Fibroblast of lung (primary cell): ENCODE measurements at regions not wholly inside any gene's neighbourhood (a gene's known extent, or its start where the extent isn't known, plus 50 kb on each side); places are given as distances from the start of the nearest gene placed in this dataset.

ENCODE experiments used
- DNase-seq, 2 donors: peaks; one replicate each; pipeline versions ENCODE4 v3.0.0 to v3.0.0-alpha.2; 2010; ENCODE audit warnings: low read depth in 2 of 2
- H2AFZ ChIP-seq: 2 replicates; pipeline ENCODE4 v1.5.1; 2012; ENCODE audit warnings: low read length, control low read depth, inconsistent platforms
- H3K27ac ChIP-seq: 2 replicates; pipeline ENCODE4 v1.5.1; 2011; ENCODE audit warnings: low read length, control low read depth; ENCODE audit not compliant: insufficient read depth
- H3K27me3 ChIP-seq: 2 replicates; pipeline ENCODE4 v1.5.1; 2011; ENCODE audit warnings: mild to moderate bottlenecking, low read length; ENCODE audit not compliant: control insufficient read depth, insufficient read depth
- H3K36me3 ChIP-seq: 2 replicates; pipeline ENCODE4 v1.5.1; 2011; ENCODE audit warnings: low read length; ENCODE audit not compliant: control insufficient read depth, insufficient read depth
- H3K4me1 ChIP-seq: 2 replicates; pipeline ENCODE4 v1.5.1; 2011; ENCODE audit warnings: low read length; ENCODE audit not compliant: control insufficient read depth, insufficient read depth; ENCODE audit errors: extremely low read depth
- H3K4me2 ChIP-seq: 2 replicates; pipeline ENCODE4 v1.5.1; 2011; ENCODE audit warnings: low read length, control low read depth; ENCODE audit not compliant: insufficient read depth; ENCODE audit errors: extremely low read depth
- H3K4me3 ChIP-seq, 4 experiments: fragments of 200-600 bp in 1 of 4; sonication (generic) in 1 of 4; replicated peaks in 1 of 4; 2 replicates each; pipeline ENCODE4 v1.5.1; 2011 to 2016; ENCODE audit warnings: low read length in 4 of 4, low read depth in 3 of 4, mild to moderate bottlenecking in 3 of 4, control low read depth in 2 of 4, inconsistent platforms in 1 of 4, mixed read lengths in 1 of 4; ENCODE audit not compliant: insufficient read depth in 1 of 4; ENCODE audit errors: control extremely low read depth in 1 of 4
- H3K79me2 ChIP-seq: 2 replicates; pipeline ENCODE4 v1.5.1; 2012; ENCODE audit warnings: mild to moderate bottlenecking, low read length, inconsistent platforms; ENCODE audit not compliant: control insufficient read depth, insufficient read depth
- H3K9ac ChIP-seq: 2 replicates; pipeline ENCODE4 v1.5.1; 2011; ENCODE audit warnings: mild to moderate bottlenecking, low read length, control low read depth; ENCODE audit not compliant: insufficient read depth
- H3K9me3 ChIP-seq: 2 replicates; pipeline ENCODE4 v1.5.1; 2012; ENCODE audit warnings: low read depth, low read length; ENCODE audit not compliant: control insufficient read depth, insufficient read depth
- H4K20me1 ChIP-seq: 2 replicates; pipeline ENCODE4 v1.5.1; 2011; ENCODE audit warnings: low read length; ENCODE audit not compliant: control insufficient read depth, insufficient read depth; ENCODE audit errors: extremely low read depth
- EZH2 ChIP-seq: IDR thresholded peaks from 2 replicates; pipeline ENCODE4 v1.5.1; 2012; ENCODE audit warnings: low read length, control low read depth, mild to moderate bottlenecking; ENCODE audit errors: missing control alignments
- TF ChIP-seq, protein P1 (sequence below), 2 donors: IDR thresholded peaks in 1 of 2; conservative IDR thresholded peaks in 1 of 2; 1 replicate in 1 of 2; 2 replicates in 1 of 2; pipeline ENCODE4 v1.5.1; 2011 to 2012; ENCODE audit warnings: low read length in 2 of 2, control low read depth in 1 of 2, inconsistent platforms in 1 of 2, low read depth in 1 of 2, mild to moderate bottlenecking in 1 of 2

DNA sequence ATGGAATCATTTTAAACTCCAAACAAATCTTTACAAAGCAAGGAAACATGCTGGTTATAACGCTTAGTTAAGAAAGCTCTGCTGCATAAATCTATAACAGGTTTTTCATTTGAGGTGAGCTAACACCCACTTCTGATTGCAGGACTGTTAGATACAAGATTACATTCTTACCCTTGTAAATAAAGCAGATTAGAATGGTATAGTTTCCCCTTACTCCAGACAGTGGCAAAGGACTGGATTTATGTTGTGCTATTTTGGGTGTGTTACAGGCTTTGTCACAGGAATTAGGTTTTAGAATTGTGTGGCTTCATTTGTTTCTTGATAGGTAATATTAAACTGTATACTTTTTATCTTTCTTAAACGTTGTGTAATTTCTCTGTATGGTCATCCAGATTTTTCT lies 487.6 kb downstream of the ZWINT start:
- DNase-seq = no peak
- Histone ChIP-seq H4K20me1 (no peaks in the 10 kb centered on the region), H2AFZ (no peak overlapping the region), H3K9me3 (no peaks in the 10 kb centered on the region), H3K4me1 (no peaks in the 10 kb centered on the region), H3K4me3 (no peak overlapping the region), H3K79me2 (no peaks in the 10 kb centered on the region), H3K27me3 (no peaks in the 10 kb centered on the region), H3K36me3 (no peaks in the 10 kb centered on the region), H3K9ac (no peak overlapping the region), H3K4me2 (no peak overlapping the region), H3K27ac (no peak overlapping the region)
- TF ChIP-seq, protein P1, sequence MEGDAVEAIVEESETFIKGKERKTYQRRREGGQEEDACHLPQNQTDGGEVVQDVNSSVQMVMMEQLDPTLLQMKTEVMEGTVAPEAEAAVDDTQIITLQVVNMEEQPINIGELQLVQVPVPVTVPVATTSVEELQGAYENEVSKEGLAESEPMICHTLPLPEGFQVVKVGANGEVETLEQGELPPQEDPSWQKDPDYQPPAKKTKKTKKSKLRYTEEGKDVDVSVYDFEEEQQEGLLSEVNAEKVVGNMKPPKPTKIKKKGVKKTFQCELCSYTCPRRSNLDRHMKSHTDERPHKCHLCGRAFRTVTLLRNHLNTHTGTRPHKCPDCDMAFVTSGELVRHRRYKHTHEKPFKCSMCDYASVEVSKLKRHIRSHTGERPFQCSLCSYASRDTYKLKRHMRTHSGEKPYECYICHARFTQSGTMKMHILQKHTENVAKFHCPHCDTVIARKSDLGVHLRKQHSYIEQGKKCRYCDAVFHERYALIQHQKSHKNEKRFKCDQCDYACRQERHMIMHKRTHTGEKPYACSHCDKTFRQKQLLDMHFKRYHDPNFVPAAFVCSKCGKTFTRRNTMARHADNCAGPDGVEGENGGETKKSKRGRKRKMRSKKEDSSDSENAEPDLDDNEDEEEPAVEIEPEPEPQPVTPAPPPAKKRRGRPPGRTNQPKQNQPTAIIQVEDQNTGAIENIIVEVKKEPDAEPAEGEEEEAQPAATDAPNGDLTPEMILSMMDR (conservative IDR thresholded peaks at IDR 0.05 in 1 of 2, IDR thresholded peaks at IDR 0.05 in 1 of 2; ENCODE audit: low read depth in 1 of 2, low read length in 2 of 2) = no peak
- no peak for TF ChIP-seq EZH2

DNA sequence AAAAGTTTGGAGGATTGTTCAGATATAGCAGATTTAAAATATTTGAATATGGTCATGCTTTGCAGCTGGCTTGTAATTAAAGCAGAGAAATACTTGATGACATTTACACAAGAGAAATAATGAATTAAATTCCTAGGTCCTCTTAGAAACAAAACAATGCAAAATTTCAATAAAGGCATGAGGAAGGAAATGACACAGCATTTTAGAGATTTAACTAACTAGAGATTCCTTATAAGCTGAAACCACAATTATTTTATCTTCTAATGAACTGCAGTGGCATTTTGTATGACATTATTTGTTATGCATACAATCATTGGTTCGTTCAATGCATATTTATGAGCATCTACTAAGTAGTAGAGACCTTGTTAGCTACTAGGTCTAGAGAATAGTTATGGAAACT lies 490.9 kb downstream of the ZWINT start:
- H3K27me3 ChIP-seq = no peaks in the 10 kb centered on the region
- no peak for DNase-seq
- TF ChIP-seq, protein P1 (conservative IDR thresholded peaks at IDR 0.05 in 1 of 2, IDR thresholded peaks at IDR 0.05 in 1 of 2; ENCODE audit: low read depth in 1 of 2, low read length in 2 of 2) = no peak
- TF ChIP-seq EZH2 = no peak

DNA sequence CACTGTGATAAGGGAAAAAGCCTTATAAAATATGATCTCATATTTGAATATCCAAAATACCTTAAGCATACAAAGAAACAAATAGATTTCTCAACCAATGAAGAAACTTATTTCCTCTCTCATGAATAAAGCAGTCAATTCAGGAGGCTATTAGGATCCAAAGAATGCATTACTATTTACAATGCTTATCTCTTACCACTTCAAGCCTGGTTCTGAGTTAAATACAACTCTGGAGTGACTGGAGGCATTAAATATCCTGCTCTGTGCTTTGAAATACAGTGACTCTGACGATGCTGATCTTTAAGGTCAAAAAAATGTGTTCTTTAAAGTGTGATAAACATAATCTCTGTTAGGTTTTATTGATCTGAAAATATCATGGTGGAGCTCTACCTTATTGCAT lies 493.2 kb downstream of the ZWINT start:
- Histone ChIP-seq H3K4me3 (no peak overlapping the region), H3K4me1 (no peaks in the 10 kb centered on the region), H3K27me3 (no peaks in the 10 kb centered on the region), H3K27ac (no peak overlapping the region), H3K4me2 (no peak overlapping the region), H3K9me3 (no peaks in the 10 kb centered on the region), H3K79me2 (no peaks in the 10 kb centered on the region), H2AFZ (no peak overlapping the region), H3K36me3 (no peaks in the 10 kb centered on the region), H3K9ac (no peak overlapping the region), H4K20me1 (no peaks in the 10 kb centered on the region)
- DNase-seq = no peak
- TF ChIP-seq EZH2 = no peak
- TF ChIP-seq, protein P1 (conservative IDR thresholded peaks at IDR 0.05 in 1 of 2, IDR thresholded peaks at IDR 0.05 in 1 of 2; ENCODE audit: low read depth in 1 of 2, low read length in 2 of 2) = no peak

More for the DNA sequence above, 490.9 kb downstream of the ZWINT start:
- no peaks in the 10 kb centered on the region for H4K20me1 ChIP-seq
- H3K4me1 ChIP-seq = no peaks in the 10 kb centered on the region
- no peaks in the 10 kb centered on the region for H3K79me2 ChIP-seq
- H3K4me3 ChIP-seq = no peak overlapping the region
- H3K9me3 ChIP-seq = no peaks in the 10 kb centered on the region
- H3K36me3 ChIP-seq = no peaks in the 10 kb centered on the region
- no peak overlapping the region for H3K4me2 ChIP-seq
- no peak overlapping the region for H2AFZ ChIP-seq
- H3K9ac ChIP-seq = no peak overlapping the region
- H3K27ac ChIP-seq = no peak overlapping the region
